HG02759 (cell line): ENCODE measurements at regions not wholly inside any gene's neighbourhood (a gene's known extent, or its start where the extent isn't known, plus 50 kb on each side); places are given as distances from the start of the nearest gene placed in this dataset.
"Not testable (repeated sequence)": the region's sequence is repeated elsewhere in the genome, so short reads cannot be mapped to it uniquely, and the experiment has no call there.

ENCODE experiments used
- ATAC-seq: cut with Tn5 transposase; IDR thresholded peaks from one replicate; pipeline ENCODE4 v1.9.1; 2021; ENCODE audit warnings: mild to moderate bottlenecking, moderate library complexity; ENCODE audit not compliant: unreplicated experiment

GRCh38 chr1:25007390-25008191 is 77.5 kb upstream of the RUNX3 start:
- not testable (repeated sequence) for ATAC-seq

- ATAC-seq = no peak
These were observed 76.7 kb upstream of the RUNX3 start for GRCh38 chr1:25006770-25007169.

GRCh38 chr1:25004355-25004754 is 74.3 kb upstream of the RUNX3 start:
- ATAC-seq = no peak

GRCh38 chr1:25003457-25004190 is 73.5 kb upstream of the RUNX3 start:
- ATAC-seq = no peak

DNA sequence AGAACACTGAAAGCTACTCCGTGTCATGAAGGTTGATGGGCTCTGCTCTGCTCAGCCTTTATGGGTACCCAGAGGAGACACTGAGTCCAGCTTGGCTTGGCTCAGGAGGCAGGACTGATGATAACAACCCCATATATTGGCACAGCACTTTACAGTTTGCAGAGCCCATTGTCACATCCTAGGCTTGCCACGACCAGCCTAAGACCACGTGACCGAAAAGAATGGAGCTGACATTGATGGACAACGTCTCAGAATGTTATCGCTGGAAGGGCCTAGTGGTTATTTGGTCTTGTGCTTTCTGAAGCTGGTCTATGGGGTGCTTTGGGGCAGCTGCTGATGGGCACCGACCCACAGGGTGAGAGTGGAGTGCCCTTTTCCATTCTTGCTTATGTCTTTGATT is 72.9 kb upstream of the RUNX3 start:
- no peak for ATAC-seq

DNA sequence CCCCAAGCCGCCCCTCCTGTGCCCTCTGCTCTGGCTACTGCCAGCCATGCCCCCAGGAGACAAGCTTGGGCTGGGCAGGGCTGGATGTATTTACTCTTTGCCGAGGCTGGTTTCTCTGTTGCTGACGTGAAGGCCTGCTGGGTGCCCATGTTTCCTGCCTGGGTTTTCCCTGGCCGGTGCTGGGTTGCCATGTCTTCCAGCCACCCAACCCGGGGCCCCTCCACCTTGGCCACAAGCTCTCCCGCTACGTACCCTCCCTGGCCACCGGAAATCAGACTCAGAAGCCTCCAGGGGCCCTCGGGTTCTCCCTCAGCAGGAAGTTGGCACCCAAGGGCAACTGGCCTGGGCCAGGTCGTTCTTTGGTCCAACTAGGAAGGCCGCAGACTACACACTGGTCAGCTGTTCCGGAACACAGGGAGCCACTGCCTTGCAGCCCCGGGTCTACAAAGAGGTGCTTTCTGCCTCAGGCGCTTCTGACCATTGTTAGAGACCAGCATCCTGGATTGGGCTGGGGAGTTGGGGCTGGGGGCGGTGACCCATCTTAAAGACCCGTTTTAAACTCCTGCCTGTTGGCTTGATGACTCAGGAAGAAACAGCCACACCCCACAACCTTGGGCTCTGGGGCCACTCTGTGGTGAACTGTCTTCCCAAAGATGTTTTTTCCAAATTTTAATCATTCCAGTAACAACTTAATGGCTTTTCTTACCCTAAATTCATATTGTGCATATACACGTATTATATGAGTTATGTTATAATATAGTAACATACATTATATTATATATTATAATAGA is 71.2 kb upstream of the RUNX3 start:
- no peak for ATAC-seq

DNA sequence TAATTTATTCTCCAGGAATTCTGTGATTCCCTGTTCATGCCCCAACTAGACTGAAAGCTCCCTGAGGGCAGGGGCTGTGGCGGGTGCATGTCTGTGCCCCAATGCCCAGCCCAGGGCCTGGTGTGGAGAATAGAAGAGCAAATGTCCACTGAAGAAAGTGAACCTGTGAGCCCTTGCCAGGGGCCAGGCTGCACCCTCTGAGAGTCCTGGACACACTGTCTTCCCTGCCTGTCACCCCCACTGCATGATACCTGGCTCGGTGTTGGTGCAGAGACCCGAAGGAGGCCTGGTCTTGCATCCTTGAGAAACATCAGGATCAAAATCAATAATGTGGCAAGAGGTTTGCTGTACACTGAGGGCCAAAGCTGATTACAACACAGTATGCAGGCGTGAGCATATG is 69.8 kb upstream of the RUNX3 start:
- no peak for ATAC-seq

GRCh38 chr1:24999426-24999825 is 69.3 kb upstream of the RUNX3 start:
- no peak for ATAC-seq

DNA sequence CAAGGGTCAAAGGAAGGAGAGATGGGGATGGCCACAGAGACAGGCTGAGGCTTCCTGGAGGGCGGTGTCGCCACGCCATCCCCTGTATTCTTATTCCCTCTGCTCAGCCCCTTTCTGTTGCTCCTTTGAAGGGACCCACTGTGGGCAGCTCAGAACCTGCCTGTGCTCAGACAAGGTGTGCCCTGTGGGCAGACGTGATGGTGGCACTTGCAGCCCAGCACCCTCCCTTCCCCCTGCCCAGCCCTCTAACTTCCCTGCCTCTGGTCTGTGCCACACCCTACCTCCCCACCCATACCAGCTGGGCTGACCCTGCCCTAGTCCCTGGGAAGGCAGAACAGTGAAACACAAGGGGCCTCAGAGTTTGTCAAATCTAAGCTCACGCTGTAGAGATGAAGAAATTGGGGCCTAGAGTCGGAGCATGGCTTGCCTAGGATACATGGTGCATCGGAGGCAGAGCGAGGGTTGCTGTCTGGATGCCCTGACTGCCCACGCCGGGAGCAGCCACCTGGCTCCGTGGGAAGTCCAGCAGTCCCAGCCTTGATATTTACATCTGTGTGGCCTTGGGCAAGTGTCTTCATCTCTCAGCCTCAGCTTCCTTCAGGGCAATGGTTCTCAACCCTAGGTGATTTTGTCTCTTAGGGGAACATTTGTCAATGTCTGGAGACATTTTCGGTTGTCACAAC is 68.6 kb upstream of the RUNX3 start:
- no peak for ATAC-seq

DNA sequence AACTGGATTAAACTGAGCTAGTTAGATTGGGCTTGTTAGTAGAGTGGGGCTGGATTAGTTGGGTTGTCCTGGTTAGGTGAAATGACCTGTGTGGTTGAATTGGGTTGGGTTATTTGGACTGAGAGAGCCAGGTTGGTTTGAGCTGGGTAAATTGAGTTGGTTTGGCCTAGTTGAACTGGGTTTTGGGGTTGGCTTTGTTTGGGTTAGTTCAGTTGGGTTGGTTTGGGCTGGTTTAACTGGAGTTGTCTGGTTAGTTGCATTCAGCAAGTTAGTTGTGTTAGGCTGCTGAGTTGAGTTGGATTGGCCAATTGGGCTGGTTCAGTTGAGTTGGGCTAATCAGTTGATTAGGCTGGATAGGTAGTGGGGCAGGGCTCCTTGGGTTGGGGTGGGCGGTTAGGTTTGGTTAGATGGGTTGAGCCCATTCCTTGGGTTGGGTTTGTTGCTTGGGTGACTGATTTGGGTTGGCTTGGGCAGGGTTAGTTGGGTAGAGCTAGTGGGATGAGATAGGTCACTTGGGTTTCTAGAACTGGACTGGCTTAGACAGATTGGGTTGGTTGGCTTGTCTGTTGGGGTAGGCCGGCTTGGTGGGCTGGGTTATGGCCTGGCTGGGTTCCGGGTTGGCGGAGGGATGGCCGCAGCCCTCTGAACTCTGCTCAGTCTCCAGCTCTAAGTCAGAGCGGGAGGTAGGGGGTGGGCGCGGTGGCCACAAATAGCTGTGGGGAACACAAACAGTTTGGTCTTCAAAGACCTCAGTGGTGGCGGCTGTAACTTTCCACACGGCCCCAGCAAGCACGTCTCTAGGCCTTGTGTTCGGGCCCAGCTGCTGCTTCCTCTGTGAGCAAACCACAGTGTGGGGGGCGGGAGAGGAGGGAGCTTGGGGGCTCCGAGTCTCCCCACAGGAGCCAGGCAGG is 67.2 kb upstream of the RUNX3 start:
- no peak for ATAC-seq

DNA sequence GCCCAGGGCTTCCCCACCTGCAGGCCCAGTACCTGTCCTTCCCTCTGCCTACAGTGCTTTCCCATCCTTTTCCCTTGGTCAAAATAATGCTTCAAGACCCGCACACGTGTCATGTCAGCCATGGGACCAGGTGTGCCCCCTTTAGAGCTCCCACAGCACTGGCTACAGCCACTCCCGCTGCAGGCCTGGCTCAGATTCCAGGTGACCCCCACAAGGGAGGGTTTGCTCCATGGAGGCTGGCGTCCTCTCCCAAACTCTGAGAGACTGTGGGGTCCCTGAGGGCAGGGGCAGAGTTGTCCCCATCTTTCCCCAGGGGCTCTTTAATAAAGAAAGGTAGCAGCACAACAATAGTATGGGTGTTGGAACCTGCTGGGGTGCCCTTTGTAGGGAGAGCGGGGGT is 66.4 kb upstream of the RUNX3 start:
- ATAC-seq = no peak

GRCh38 chr1:24995661-24996060 is 65.6 kb upstream of the RUNX3 start:
- ATAC-seq = no peak

GRCh38 chr1:24995140-24995539 is 65.1 kb upstream of the RUNX3 start:
- ATAC-seq = no peak

- no peak for ATAC-seq
These were observed 64.0 kb upstream of the RUNX3 start for GRCh38 chr1:24993871-24994580.

DNA sequence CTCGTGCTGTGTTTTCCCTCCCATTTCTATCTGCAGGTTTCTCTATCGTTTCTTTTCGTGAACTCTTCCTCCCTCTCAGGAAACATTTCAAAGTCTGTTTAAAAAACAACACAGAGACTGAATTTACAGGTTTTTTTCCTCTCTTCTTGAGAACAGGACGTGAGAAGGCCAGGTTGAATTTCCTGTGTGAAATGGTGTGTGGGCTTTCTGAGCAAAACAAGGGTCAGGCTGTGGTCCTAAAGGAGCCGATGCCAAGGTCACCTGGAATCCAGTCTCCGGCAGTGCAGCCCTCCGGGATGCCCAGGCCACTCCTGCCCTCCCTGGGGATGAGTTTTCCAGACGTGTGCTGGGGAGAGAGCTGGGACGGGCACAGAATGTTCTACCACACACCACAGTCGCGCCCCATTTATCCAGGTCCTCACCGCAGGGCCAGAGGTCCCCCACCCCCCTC is 62.7 kb upstream of the RUNX3 start:
- no peak for ATAC-seq

DNA sequence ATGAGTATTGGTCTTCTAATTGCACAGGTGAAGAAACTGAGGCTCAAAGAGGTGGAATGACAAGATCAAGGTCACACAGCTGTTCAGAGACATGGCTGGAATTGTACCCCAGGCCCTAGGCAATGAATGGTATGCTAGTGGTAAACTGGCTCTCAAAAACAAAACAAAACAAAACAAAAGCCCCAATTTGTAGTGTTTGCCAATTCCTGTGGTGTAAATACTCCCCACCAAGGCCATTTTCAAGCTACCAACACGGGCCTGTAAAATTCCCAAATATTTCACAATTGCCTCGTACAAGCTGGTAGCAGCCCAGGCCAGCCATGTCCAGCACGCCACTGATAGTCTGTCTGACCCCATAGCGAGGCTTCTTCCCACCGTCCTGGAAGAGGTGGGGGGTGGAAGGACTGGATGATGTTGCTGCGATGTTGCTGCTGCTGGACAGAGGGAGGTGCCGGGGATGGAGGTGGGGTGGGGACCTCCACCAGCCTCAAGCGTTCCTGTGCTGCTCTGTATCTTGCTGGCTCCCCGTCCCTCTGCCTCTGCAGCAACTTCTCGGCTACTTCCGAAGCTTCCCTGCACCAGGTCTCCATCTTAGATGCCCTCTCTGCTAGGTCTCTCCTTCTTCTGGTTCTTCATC is 62.2 kb upstream of the RUNX3 start:
- no peak for ATAC-seq

GRCh38 chr1:24991697-24992096 is 61.6 kb upstream of the RUNX3 start:
- no peak for ATAC-seq

DNA sequence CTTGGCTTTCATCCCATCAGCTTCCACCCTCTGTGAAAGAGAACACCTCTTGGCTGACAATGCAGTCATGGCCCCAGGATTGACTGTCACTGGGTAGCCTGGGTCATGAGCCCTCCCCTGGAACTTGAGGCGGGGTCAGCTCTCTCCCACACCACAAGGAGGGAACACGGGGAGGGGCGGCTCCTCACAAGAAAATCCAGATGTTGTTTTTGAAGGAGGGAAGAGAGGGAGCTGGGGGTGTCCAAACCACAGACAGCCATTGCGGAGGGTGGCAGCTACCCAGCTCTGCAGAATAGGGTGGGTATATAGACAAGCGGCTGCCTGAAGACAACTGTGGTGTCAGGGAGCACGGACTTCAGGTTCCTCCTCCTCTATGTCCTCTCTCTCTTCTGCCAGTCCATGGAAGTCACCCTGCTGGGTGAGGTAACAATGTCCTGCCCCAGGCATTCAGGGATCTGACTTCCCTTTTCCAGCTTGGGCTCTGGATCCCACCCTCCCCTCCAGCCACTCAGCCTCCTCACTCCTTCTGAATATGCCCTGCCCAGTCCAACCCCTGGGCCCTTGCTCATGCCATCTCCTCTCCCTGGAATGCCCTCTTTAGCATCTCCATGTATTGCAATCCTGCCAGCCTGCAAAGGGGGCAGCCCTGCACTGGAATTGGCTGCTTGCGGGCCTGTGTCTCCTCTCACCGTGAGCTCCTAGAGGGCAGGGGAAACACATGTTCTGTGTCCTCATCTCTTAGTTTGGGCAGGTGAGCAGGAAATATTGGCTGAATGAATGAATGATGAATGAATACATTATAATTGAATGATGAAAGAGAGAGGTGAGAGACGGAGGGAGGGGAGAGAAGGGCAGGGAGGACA is 60.9 kb upstream of the RUNX3 start:
- ATAC-seq = no peak
